ENCODE measurements at regions not wholly inside any gene's neighbourhood (a gene's known extent, or its start where the extent isn't known, plus 50 kb on each side); places are given as distances from the start of the nearest gene placed in this dataset.

GRCh38 chr20:17059465-17059864 lies 167.4 kb upstream of the PCSK2 start:
- Histone ChIP-seq H3K4me3 (no peak overlapping the region), H3K9me3 (no peaks in the 10 kb centered on the region), H3K27me3 (no peaks in the 10 kb centered on the region), H3K36me3 (no peaks in the 10 kb centered on the region), H3K4me1 (no peaks in the 10 kb centered on the region), H3K27ac (no peak overlapping the region)
- TF ChIP-seq POLR2A (IDR thresholded peaks at IDR 0.05) = no peak
- no peak for TF ChIP-seq CTCF (IDR thresholded peaks at IDR 0.05)
- intact Hi-C loops (cut with DNase I) = no loop called here
- no peak for ATAC-seq
- WGBS (ENCODE audit: insufficient coverage, low coverage, low lambda C conversion rate, missing lambda C conversion rate) = 62% methylated on average over 4 of the region's 7 CpGs
- DNase-seq = no peak

- Histone ChIP-seq H3K9me3 (no peaks in the 10 kb centered on the region), H3K36me3 (no peaks in the 10 kb centered on the region), H3K27ac (no peak overlapping the region), H3K27me3 (no peaks in the 10 kb centered on the region), H3K4me1 (no peaks in the 10 kb centered on the region), H3K4me3 (no peak overlapping the region)
- intact Hi-C loops (cut with DNase I) = no loop called here
- no peak for DNase-seq
- no peak for TF ChIP-seq POLR2A (IDR thresholded peaks at IDR 0.05)
- TF ChIP-seq CTCF (IDR thresholded peaks at IDR 0.05) = no peak
- ATAC-seq = no peak
- WGBS (ENCODE audit: insufficient coverage, low coverage, low lambda C conversion rate, missing lambda C conversion rate) = 33% methylated on average over 2 of the region's 2 CpGs
Observed at GRCh38 chr20:17061715-17062114, 165.1 kb upstream of the PCSK2 start.

- no peaks in the 10 kb centered on the region for H3K27me3 ChIP-seq
- H3K9me3 ChIP-seq = no peaks in the 10 kb centered on the region
- no peak for ATAC-seq
- TF ChIP-seq POLR2A (IDR thresholded peaks at IDR 0.05) = no peak
- no peak for TF ChIP-seq CTCF (IDR thresholded peaks at IDR 0.05)
- intact Hi-C loops (cut with DNase I) = no loop called here
- no peaks in the 10 kb centered on the region for H3K36me3 ChIP-seq
- H3K27ac ChIP-seq = no peak overlapping the region
- no peak for DNase-seq
- no peaks in the 10 kb centered on the region for H3K4me1 ChIP-seq
- 20% methylated on average over 1 of the region's 1 CpG for WGBS (ENCODE audit: insufficient coverage, low coverage, low lambda C conversion rate, missing lambda C conversion rate)
- no peak overlapping the region for H3K4me3 ChIP-seq
Observed at GRCh38 chr20:17062712-17063111, 164.1 kb upstream of the PCSK2 start.

GRCh38 chr20:17066902-17067301 lies 159.9 kb upstream of the PCSK2 start:
- Histone ChIP-seq H3K9me3 (no peaks in the 10 kb centered on the region), H3K27ac (no peak overlapping the region), H3K36me3 (no peaks in the 10 kb centered on the region), H3K4me1 (no peaks in the 10 kb centered on the region), H3K4me3 (no peak overlapping the region), H3K27me3 (no peaks in the 10 kb centered on the region)
- 35% methylated on average over 3 of the region's 3 CpGs for WGBS (ENCODE audit: insufficient coverage, low coverage, low lambda C conversion rate, missing lambda C conversion rate)
- TF ChIP-seq CTCF (IDR thresholded peaks at IDR 0.05) = no peak
- TF ChIP-seq POLR2A (IDR thresholded peaks at IDR 0.05) = no peak
- no peak for DNase-seq
- intact Hi-C loops (cut with DNase I) = no loop called here
- no peak for ATAC-seq

- H3K4me3 ChIP-seq = no peak overlapping the region
- no peak for ATAC-seq
- no peaks in the 10 kb centered on the region for H3K27me3 ChIP-seq
- no peaks in the 10 kb centered on the region for H3K9me3 ChIP-seq
- WGBS (ENCODE audit: insufficient coverage, low coverage, low lambda C conversion rate, missing lambda C conversion rate) = 50% methylated on average over 4 of the region's 4 CpGs
- H3K36me3 ChIP-seq = no peaks in the 10 kb centered on the region
- H3K4me1 ChIP-seq = no peaks in the 10 kb centered on the region
- no peak for TF ChIP-seq CTCF (IDR thresholded peaks at IDR 0.05)
- TF ChIP-seq POLR2A (IDR thresholded peaks at IDR 0.05) = no peak
- intact Hi-C loops (cut with DNase I) = no loop called here
- H3K27ac ChIP-seq = no peak overlapping the region
- DNase-seq = no peak
Observed at GRCh38 chr20:17068084-17068711, 158.6 kb upstream of the PCSK2 start.
